Sigmoid colon (tissue), 6 donors: ENCODE measurements at regions not wholly inside any gene's neighbourhood (a gene's known extent, or its start where the extent isn't known, plus 50 kb on each side); places are given as distances from the start of the nearest gene placed in this dataset.

Experiments
- DNase-seq: peaks from one replicate; pipeline ENCODE4 v3.0.0-alpha.2; 2019
- H3K27ac ChIP-seq, 4 donors: fragments of 200-600 bp; sonication (generic); one replicate each; pipeline ENCODE4 v1.5.1; 2016 to 2019; ENCODE audit warnings: mild to moderate bottlenecking in 1 of 4
- H3K27me3 ChIP-seq, 3 donors: fragments of 200-600 bp; sonication (generic); one replicate each; pipeline ENCODE4 v1.5.1; 2019; ENCODE audit warnings: mild to moderate bottlenecking in 1 of 3
- H3K36me3 ChIP-seq, 4 donors: fragments of 200-600 bp; sonication (generic); one replicate each; pipeline ENCODE4 v1.5.1; 2016 to 2019
- H3K4me1 ChIP-seq, 4 donors: fragments of 200-600 bp; sonication (generic); one replicate each; pipeline ENCODE4 v1.5.1; 2017 to 2019
- H3K4me3 ChIP-seq, 4 donors: fragments of 200-600 bp; sonication (generic); one replicate each; pipeline ENCODE4 v1.5.1; 2017 to 2019; ENCODE audit warnings: mild to moderate bottlenecking in 2 of 4, moderate library complexity in 1 of 4
- H3K9me3 ChIP-seq, 4 donors: fragments of 200-600 bp in 3 of 4; sonication (generic) in 3 of 4; one replicate each; pipeline versions ENCODE4 v1.5.1 to v1.6.1; 2013 to 2019
- EP300 ChIP-seq, 4 donors: sonication (generic); formaldehyde crosslinking; IDR thresholded peaks; one replicate each; pipeline ENCODE4 v1.6.1; 2017; ENCODE audit warnings: antibody characterized with exemption in 4 of 4
- POLR2A ChIP-seq, 2 donors: fragments of 450-650 bp; IDR thresholded peaks; one replicate each; pipeline ENCODE4 v1.6.1; 2016; ENCODE audit warnings: antibody characterized with exemption in 2 of 2, mild to moderate bottlenecking in 2 of 2, moderate library complexity in 2 of 2
- POLR2AphosphoS5 ChIP-seq, 4 donors: sonication (generic); formaldehyde crosslinking; IDR thresholded peaks; one replicate each; pipeline ENCODE4 v1.6.1; 2017; ENCODE audit warnings: antibody characterized with exemption in 4 of 4
- WGBS, 2 donors: extraction: QIAGEN DNeasy Blood & Tissue Kit; methylation state at CpG; one replicate each; pipeline ENCODE4 v1.1.7; 2013; 5-methylcytosine and 5-hydroxymethylcytosine counted together
- intact Hi-C: fragments of 100-400 bp; cut with DNase I; formaldehyde crosslinking; loops from one replicate; pipeline ENCODE4 v1.15.1; 2023
- TF ChIP-seq, protein P1 (sequence below), 4 experiments: fragments of 450-650 bp in 3 of 4; fragments of 200-600 bp in 1 of 4; IDR thresholded peaks; one replicate each; pipeline ENCODE4 v1.5.1; 2016 to 2019; ENCODE audit warnings: antibody characterized with exemption in 4 of 4, mild to moderate bottlenecking in 3 of 4, moderate library complexity in 2 of 4
- donor health status: healthy with polysubstance abuse.
- donor health status: healthy.

DNA sequence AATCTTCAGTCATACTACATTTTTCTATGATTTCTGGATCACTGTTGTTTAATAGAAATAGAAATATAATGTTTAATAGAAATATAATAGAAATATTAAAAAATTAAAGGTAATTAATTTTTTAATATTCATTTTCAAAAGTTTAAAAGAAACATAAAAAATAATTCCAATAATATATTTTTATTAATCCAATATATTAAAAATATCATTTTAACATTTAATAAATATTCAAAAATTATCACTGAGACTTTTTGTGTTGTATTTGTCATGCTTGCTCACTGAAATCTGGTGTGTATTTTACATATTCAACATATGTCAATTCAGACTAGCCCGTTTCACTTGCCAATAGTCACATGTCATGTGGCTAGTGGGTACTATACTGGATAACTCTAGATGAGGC lies 80.6 kb upstream of the SLCO6A1 start:
- peaks cover 0 to 6% (median 0%) of the 10 kb centered on the region in 4 donors for H3K4me1 ChIP-seq
- no peaks in the 10 kb centered on the region for H3K36me3 ChIP-seq
- no peak for TF ChIP-seq POLR2AphosphoS5 (IDR thresholded peaks at IDR 0.05)
- no peak for TF ChIP-seq EP300 (IDR thresholded peaks at IDR 0.05)
- TF ChIP-seq, protein P1, sequence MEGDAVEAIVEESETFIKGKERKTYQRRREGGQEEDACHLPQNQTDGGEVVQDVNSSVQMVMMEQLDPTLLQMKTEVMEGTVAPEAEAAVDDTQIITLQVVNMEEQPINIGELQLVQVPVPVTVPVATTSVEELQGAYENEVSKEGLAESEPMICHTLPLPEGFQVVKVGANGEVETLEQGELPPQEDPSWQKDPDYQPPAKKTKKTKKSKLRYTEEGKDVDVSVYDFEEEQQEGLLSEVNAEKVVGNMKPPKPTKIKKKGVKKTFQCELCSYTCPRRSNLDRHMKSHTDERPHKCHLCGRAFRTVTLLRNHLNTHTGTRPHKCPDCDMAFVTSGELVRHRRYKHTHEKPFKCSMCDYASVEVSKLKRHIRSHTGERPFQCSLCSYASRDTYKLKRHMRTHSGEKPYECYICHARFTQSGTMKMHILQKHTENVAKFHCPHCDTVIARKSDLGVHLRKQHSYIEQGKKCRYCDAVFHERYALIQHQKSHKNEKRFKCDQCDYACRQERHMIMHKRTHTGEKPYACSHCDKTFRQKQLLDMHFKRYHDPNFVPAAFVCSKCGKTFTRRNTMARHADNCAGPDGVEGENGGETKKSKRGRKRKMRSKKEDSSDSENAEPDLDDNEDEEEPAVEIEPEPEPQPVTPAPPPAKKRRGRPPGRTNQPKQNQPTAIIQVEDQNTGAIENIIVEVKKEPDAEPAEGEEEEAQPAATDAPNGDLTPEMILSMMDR (IDR thresholded peaks at IDR 0.05): no peak
- no peak for TF ChIP-seq POLR2A (IDR thresholded peaks at IDR 0.05)
- WGBS, 2 donors: 64 to 84% methylated on average over 1 of the region's 1 CpG
- H3K4me3 ChIP-seq: no peak overlapping the region
- intact Hi-C loops: no loop called here
- H3K27ac ChIP-seq: no peak overlapping the region
- no peak for DNase-seq
- no peaks in the 10 kb centered on the region for H3K27me3 ChIP-seq
- no peaks in the 10 kb centered on the region for H3K9me3 ChIP-seq

DNA sequence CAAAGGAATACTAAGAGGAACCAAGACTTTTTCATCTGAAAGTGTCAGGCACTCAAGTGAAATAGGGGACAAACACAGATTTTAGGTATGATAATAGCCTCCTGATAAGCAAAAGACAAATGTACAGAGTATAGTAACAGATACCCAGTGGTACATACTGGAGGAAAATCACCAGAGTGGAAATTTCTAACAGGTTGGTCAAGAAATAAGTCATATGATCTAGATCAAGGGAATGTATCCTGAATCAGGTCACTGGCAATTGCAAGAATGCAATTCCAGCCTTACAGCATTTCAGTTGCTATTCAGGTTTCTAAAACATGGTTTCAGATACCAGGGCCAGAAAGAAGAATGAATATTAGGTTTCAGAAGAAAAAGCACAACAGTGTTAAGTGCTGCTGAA lies 82.2 kb upstream of the SLCO6A1 start:
- Histone ChIP-seq H3K9me3 (no peaks in the 10 kb centered on the region), H3K27ac (no peak overlapping the region), H3K36me3 (no peaks in the 10 kb centered on the region), H3K27me3 (no peaks in the 10 kb centered on the region), H3K4me1 (peaks cover 0 to 6% (median 0%) of the 10 kb centered on the region in 4 donors), H3K4me3 (no peak overlapping the region)
- intact Hi-C loops: loop anchor here (5.0 to 10.0 kb wide), 3 partner anchors 174 to 556 kb away; partner anchors contain the start of gene PAM
- no peak for DNase-seq
- TF ChIP-seq, protein P1 (IDR thresholded peaks at IDR 0.05): no peak
- TF ChIP-seq EP300 (IDR thresholded peaks at IDR 0.05): no peak
- no peak for TF ChIP-seq POLR2AphosphoS5 (IDR thresholded peaks at IDR 0.05)
- TF ChIP-seq POLR2A (IDR thresholded peaks at IDR 0.05): no peak

DNA sequence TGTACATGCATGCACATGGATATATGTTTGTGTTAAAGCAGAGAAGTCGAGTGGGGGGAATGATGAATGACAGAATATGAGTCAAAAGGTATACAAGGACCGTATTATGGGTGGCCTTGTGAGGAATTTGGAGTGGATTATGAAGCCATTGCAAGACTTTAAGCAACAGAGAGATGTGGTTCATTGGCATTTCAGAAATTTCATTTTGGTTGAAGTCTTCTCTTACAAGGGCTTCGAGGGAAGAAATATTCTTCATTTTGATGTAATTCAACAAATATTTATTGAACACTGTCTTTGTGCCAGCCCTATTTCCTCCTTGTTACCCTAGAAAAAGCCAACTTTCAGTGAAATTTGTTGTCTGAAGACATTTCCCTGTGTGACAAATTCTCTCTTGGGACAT lies 83.9 kb upstream of the SLCO6A1 start:
- Histone ChIP-seq H3K4me1 (peaks cover 0 to 6% (median 0%) of the 10 kb centered on the region in 4 donors), H3K4me3 (no peak overlapping the region), H3K36me3 (no peaks in the 10 kb centered on the region), H3K27ac (no peak overlapping the region), H3K27me3 (no peaks in the 10 kb centered on the region), H3K9me3 (no peaks in the 10 kb centered on the region)
- no peak for DNase-seq
- whole genome bisulfite sequencing, 2 donors: 61 to 75% methylated on average over 3 of the region's 3 CpGs
- TF ChIP-seq EP300 (IDR thresholded peaks at IDR 0.05) (no peak), POLR2A (IDR thresholded peaks at IDR 0.05) (no peak), POLR2AphosphoS5 (IDR thresholded peaks at IDR 0.05) (no peak)
- TF ChIP-seq, protein P1 (IDR thresholded peaks at IDR 0.05): no peak
- intact Hi-C loops: loop anchor here (2.0 to 10.0 kb wide), 4 partner anchors 172 to 555 kb away; partner anchors contain the start of gene PAM

DNA sequence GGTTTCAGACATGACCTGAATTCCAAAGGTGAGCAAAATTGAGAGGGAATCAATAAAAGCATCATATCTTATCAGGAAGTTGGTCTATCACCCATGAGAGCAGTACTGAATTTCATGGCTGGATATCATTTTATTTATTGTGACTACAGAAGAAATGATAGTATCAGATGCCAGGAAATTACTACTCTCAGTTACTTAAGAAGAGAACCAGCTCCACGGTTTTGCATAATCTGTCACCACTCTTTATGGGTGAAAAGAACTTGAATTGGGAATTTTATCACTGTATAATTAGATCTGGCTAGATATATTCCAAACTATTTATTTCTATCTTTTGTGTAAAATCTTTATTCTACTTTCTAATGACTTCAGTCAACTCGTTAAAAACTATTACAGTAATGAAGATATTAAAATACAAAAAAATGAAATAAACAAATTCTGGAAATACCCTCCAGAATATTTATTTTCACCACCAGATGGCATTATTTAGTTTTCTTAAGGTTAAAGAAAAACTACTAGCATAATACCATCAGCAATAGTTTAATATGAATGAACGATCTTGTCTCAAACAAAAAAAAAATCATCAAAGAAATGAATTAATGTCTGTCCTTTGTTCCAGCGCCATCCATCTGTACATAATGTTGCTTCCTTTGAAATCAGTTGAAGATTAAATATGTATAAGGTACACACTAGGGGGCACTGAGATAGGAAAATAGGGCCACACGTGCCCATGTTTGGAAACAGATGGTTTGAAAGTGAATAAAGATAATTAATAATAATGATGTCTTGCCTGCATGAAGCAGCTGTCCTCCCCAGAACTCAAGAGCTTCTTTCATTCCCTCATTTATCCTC lies 84.7 kb upstream of the SLCO6A1 start:
- no peak for DNase-seq
- no peaks in the 10 kb centered on the region for H3K27me3 ChIP-seq
- H3K36me3 ChIP-seq: no peaks in the 10 kb centered on the region
- peaks cover 0 to 6% (median 0%) of the 10 kb centered on the region in 4 donors for H3K4me1 ChIP-seq
- no peak overlapping the region for H3K27ac ChIP-seq
- 10 to 28% methylated on average over 5 of the region's 5 CpGs for WGBS, 2 donors
- intact Hi-C loops: loop anchor here (2.0 to 10.0 kb wide), 4 partner anchors 171 to 554 kb away; partner anchors contain the start of gene PAM
- H3K4me3 ChIP-seq: no peak overlapping the region
- no peaks in the 10 kb centered on the region for H3K9me3 ChIP-seq
- no peak for TF ChIP-seq POLR2AphosphoS5 (IDR thresholded peaks at IDR 0.05)
- TF ChIP-seq, protein P1 (IDR thresholded peaks at IDR 0.05): peak; percentile 23 to 51 (median 32)
